GM12872 (cell line): ENCODE measurements at regions not wholly inside any gene's neighbourhood (a gene's known extent, or its start where the extent isn't known, plus 50 kb on each side); places are given as distances from the start of the nearest gene placed in this dataset.

Source experiments
- TF ChIP-seq, protein P1 (sequence below): IDR thresholded peaks from 3 replicates; pipeline ENCODE4 v1.5.1; 2011; ENCODE audit warnings: low read depth, mild to moderate bottlenecking, low read length, moderate library complexity; ENCODE audit not compliant: insufficient read depth

DNA sequence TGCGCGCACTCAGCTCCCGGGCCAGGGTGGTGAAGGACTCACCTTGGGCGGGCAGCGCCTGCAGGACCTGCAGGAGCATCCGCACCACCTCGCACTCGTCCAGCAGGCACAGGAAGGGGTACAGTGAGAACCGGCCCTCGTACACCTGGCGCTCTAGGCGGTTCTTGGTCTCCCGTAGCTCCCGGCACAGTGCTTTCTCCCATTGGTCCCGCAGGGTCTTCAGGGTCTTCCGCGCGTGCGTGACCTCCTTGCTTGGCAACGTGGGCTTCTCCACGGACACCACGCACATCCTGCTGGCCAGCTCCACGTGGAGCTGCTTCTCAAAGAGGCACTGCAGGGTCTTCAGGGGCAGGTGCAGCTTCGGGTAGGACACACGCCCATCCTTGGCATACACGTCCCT is 74.1 kb upstream of the MED13 start:
- TF ChIP-seq, protein P1, sequence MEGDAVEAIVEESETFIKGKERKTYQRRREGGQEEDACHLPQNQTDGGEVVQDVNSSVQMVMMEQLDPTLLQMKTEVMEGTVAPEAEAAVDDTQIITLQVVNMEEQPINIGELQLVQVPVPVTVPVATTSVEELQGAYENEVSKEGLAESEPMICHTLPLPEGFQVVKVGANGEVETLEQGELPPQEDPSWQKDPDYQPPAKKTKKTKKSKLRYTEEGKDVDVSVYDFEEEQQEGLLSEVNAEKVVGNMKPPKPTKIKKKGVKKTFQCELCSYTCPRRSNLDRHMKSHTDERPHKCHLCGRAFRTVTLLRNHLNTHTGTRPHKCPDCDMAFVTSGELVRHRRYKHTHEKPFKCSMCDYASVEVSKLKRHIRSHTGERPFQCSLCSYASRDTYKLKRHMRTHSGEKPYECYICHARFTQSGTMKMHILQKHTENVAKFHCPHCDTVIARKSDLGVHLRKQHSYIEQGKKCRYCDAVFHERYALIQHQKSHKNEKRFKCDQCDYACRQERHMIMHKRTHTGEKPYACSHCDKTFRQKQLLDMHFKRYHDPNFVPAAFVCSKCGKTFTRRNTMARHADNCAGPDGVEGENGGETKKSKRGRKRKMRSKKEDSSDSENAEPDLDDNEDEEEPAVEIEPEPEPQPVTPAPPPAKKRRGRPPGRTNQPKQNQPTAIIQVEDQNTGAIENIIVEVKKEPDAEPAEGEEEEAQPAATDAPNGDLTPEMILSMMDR, result no peak

DNA sequence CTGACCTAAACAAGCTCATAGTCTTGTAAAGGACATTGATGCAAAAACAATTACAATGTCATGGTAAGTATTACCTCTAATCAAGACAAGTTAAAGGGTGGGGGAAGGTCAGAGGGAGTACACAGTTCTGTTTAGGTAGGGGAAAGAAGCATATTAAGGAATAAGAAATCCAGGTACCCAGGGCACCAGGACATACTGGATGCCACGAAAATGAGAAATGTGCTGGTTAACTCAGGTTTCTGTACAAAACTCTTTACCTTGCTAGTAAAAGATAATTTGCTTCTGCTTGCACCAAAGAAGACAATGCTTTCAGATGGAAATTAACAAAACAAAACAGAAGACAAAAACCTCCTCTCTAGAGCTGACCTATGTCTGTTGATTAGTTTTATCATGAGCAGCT is 70.7 kb upstream of the MED13 start:
- TF ChIP-seq, protein P1, result no peak

DNA sequence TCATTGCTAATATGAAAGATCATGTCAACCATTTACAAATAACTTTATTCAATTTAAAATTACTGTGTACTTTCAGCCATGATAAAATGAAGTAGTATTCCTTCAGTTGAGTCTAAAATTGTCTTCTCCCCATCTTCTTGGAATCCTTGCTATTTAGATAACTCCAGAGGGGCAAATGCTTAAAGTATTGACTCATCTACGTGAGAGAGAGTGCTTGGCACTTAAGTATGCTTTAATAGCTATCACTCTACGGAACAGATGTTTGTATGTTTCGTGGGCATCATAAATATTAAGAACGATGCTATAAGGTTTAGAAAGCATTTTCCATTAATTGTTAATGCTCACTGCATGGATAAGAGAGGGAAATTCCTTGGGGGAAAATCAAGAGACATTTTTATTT is 69.3 kb upstream of the MED13 start:
- TF ChIP-seq, protein P1, result no peak

DNA sequence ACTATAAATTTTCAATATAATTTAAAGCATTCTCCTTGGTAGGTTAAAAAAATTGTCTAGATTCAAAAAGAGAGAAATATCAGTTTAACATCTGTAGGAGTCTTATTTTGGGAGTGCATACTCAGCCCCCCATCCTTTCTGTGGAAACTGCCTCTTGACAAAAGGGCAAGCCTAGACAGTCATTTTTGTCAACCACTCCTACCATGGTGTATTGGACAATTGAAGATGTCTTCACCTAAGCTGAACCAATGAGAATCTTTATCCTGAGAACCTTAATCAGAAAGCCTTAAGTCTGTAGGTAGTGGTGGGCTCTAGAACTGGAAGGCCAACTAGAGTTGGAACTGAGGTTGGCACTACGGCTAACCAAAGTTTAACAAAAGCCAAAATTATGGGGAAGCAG is 65.7 kb upstream of the MED13 start:
- TF ChIP-seq, protein P1, result no peak

DNA sequence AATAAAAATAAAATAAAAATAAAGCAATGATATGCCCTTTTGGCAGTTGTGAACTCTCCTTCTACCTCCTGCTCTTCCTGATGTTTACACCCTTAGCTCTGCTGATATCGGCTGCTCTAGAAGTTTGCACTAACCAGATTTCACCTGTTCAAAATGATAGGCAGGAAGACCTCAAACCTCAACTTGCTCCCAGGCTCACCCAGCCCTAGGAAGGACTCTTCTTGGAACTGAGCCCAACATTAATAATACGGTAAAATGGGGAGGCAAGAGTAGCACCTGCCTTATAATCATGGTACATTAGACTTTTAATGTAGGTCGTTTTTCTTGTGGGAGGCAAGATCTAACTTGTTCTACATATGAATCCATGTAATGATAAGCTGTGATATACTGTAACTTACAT is 61.2 kb upstream of the MED13 start:
- TF ChIP-seq, protein P1, result no peak

DNA sequence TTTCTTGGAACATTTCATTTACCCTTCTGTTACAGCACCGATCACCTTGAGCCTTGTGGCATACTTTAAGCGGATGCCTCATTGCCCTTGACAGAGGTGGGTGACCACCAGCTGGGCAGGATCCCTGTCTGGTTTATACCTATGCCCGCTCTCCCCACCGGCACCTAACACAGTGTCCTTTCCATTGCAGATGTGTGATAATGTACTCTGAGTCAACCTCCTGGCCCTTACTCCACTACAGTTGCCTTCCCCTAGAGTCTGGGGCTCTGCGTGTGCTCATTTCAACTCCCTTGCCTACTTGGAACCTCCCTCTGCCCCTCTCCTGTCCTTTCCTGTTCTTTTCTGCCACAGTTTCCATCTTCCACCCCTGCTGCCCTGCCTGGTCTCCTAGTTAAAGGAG is 60.2 kb upstream of the MED13 start:
- TF ChIP-seq, protein P1, result no peak

DNA sequence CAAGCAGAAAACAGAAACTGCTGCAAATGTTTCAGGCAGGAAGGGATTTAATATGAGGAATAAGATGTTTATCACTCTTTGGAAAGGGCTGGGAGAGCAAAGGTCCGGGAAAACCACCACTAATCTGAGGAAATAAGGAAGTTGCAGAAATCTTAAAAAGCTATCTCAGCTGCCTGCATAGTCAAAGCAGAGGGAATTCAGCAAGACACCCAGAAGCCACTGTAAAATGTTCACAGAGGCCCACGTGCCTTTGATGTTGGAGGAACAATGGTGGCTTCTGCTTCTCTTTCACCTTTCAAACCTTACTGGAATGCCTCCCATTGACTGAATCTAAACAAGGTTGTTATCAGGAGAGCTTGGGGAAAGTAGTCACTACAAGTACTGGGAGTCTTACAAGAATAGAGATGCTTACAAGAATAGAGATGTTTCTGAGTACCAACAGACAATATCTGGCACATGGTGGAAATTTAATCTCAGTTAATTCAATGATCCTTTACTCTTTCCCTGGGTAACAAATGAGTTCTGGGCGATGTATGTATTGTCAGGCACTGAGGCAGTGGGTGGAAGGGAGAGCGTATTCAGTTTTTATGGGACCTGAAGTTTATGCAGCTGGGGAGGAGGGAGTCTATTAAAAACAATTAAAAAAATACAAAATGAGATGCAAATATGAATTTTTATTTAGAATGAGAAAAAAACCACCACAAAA is 56.1 kb upstream of the MED13 start:
- TF ChIP-seq, protein P1, result no peak
